ENCODE measurements at regions not wholly inside any gene's neighbourhood (a gene's known extent, or its start where the extent isn't known, plus 50 kb on each side); places are given as distances from the start of the nearest gene placed in this dataset.

DNA sequence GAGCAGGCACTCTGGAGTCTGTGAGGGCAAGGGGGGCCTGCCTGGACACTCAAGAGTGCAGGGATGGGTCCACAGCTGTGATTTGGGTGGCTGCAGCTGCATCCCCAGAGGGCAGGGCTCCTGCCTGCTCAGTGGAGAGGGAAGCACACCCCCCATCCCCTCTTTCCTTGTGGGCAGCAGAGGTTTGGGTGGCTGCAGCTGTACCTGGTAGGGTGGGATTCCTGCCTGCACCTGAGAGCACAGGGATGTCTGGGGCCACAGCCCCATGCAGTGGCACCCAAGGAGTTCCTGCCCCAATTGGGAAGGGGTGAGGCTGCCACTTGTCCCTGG, 605.4 kb upstream of the FAM174A start:
- Histone ChIP-seq H3K36me3 (ENCODE audit: control insufficient read depth, insufficient read depth, low read length) (no peaks in the 10 kb centered on the region), H3K9ac (ENCODE audit: extremely low read depth, low read length, poor library complexity, severe bottlenecking) (no peak overlapping the region), H3K4me3 (ENCODE audit: low read length) (no peak overlapping the region), H3K27ac (ENCODE audit: low read depth, low read length) (no peak overlapping the region), H3K4me1 (ENCODE audit: control insufficient read depth, insufficient read depth, low read length) (no peaks in the 10 kb centered on the region), H3K27me3 (ENCODE audit: control insufficient read depth, insufficient read depth, low read length, poor library complexity, severe bottlenecking) (no peaks in the 10 kb centered on the region), H3K9me3 (ENCODE audit: control insufficient read depth, low read length) (no peaks in the 10 kb centered on the region)
- H3K4me3 Mint-ChIP-seq: no peak overlapping the region
- no peak overlapping the region for H3K27ac Mint-ChIP-seq
- H3K27me3 Mint-ChIP-seq (ENCODE audit: insufficient read depth): no peaks in the 10 kb centered on the region
- DNase-seq: no peak
- no peaks in the 10 kb centered on the region for H3K36me3 Mint-ChIP-seq (ENCODE audit: low read depth)
- H3K9me3 Mint-ChIP-seq: peaks cover 5% of the 10 kb centered on the region
- TF ChIP-seq, protein P1, sequence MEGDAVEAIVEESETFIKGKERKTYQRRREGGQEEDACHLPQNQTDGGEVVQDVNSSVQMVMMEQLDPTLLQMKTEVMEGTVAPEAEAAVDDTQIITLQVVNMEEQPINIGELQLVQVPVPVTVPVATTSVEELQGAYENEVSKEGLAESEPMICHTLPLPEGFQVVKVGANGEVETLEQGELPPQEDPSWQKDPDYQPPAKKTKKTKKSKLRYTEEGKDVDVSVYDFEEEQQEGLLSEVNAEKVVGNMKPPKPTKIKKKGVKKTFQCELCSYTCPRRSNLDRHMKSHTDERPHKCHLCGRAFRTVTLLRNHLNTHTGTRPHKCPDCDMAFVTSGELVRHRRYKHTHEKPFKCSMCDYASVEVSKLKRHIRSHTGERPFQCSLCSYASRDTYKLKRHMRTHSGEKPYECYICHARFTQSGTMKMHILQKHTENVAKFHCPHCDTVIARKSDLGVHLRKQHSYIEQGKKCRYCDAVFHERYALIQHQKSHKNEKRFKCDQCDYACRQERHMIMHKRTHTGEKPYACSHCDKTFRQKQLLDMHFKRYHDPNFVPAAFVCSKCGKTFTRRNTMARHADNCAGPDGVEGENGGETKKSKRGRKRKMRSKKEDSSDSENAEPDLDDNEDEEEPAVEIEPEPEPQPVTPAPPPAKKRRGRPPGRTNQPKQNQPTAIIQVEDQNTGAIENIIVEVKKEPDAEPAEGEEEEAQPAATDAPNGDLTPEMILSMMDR (conservative IDR thresholded peaks at IDR 0.05): no peak
- no peaks in the 10 kb centered on the region for H3K4me1 Mint-ChIP-seq

DNA sequence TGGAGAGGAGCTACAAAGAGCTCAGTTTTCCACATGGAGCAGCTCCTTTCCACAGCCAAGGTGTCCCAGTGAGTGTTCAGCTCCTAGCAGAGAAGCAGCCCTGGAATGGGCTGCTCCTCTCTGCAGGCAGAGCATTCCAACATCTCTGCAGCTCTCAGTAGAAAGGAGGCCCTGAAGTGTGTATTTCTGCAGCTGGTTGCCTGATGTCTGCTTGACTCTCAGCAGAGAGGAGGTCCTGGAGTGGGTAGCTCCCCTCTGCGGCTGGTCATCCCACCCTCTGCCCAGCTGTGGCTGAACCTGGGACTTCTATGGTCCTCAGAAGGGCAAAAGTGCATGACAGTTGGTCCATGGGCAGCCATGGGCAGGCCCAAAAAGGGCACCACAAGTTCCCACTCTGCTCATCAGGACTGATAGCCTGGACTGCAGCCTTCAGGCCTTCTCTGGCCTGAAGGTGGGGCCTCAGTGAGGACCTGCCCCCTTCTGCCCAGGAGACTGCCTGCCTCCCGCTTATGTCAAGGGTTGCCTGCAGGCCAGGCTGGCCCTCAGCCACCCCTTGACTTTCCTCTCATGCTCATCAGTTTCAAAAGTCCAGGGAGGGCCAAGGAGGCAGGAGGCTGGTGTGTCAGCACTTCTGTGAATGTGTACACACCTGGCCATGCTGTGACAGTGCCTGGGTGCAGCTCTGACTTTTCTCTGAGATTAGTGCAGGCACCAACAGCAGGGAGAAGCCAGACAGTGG, 605.9 kb upstream of the FAM174A start:
- Histone ChIP-seq H3K36me3 (ENCODE audit: control insufficient read depth, insufficient read depth, low read length) (no peaks in the 10 kb centered on the region), H3K4me3 (ENCODE audit: low read length) (no peak overlapping the region), H3K9me3 (ENCODE audit: control insufficient read depth, low read length) (no peaks in the 10 kb centered on the region), H3K27ac (ENCODE audit: low read depth, low read length) (no peak overlapping the region), H3K27me3 (ENCODE audit: control insufficient read depth, insufficient read depth, low read length, poor library complexity, severe bottlenecking) (no peaks in the 10 kb centered on the region), H3K9ac (ENCODE audit: extremely low read depth, low read length, poor library complexity, severe bottlenecking) (no peak overlapping the region), H3K4me1 (ENCODE audit: control insufficient read depth, insufficient read depth, low read length) (no peaks in the 10 kb centered on the region)
- no peaks in the 10 kb centered on the region for H3K4me1 Mint-ChIP-seq
- 83 to 88% methylated on average over 1 to 2 of the region's 2 CpGs for WGBS, 2 experiments (ENCODE audit: insufficient coverage in 1 of 2, insufficient read length in 1 of 2)
- H3K4me3 Mint-ChIP-seq: no peak overlapping the region
- DNase-seq: no peak
- H3K9me3 Mint-ChIP-seq: peaks cover 5% of the 10 kb centered on the region
- H3K27me3 Mint-ChIP-seq (ENCODE audit: insufficient read depth): no peaks in the 10 kb centered on the region
- no peak overlapping the region for H3K27ac Mint-ChIP-seq
- no peaks in the 10 kb centered on the region for H3K36me3 Mint-ChIP-seq (ENCODE audit: low read depth)
- TF ChIP-seq, protein P1 (conservative IDR thresholded peaks at IDR 0.05): no peak

DNA sequence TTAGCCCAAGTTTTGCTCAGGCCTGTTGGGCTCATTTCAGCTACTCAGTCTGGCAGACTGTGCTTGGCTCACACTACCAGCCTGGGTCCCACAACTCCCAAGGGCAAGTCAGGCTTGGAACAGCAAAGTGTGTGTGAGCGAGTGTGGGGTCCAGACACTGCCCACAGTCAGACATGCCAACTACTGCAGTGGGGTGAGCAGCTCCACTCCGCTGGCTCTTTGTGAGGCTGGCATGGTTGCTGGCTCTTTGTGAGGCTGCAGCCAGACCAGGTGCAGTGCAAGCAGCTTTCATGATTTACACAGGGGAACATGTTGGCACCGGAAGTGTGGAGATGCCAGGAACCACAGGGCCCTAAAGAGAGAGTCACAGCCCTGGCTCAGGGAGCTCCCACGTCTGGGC, 606.7 kb upstream of the FAM174A start:
- no peak overlapping the region for H3K27ac Mint-ChIP-seq
- peaks cover 5% of the 10 kb centered on the region for H3K9me3 Mint-ChIP-seq
- no peak overlapping the region for H3K27ac ChIP-seq (ENCODE audit: low read depth, low read length)
- H3K9me3 ChIP-seq (ENCODE audit: control insufficient read depth, low read length): no peaks in the 10 kb centered on the region
- no peaks in the 10 kb centered on the region for H3K4me1 Mint-ChIP-seq
- TF ChIP-seq, protein P1 (conservative IDR thresholded peaks at IDR 0.05): no peak
- no peak overlapping the region for H3K4me3 Mint-ChIP-seq
- no peak for DNase-seq
- no peaks in the 10 kb centered on the region for H3K27me3 ChIP-seq (ENCODE audit: control insufficient read depth, insufficient read depth, low read length, poor library complexity, severe bottlenecking)
- no peaks in the 10 kb centered on the region for H3K36me3 Mint-ChIP-seq (ENCODE audit: low read depth)
- WGBS, 2 experiments (ENCODE audit: insufficient coverage in 1 of 2, insufficient read length in 1 of 2): 85 to 92% methylated on average over 2 to 4 of the region's 4 CpGs
- H3K36me3 ChIP-seq (ENCODE audit: control insufficient read depth, insufficient read depth, low read length): no peaks in the 10 kb centered on the region
- no peaks in the 10 kb centered on the region for H3K27me3 Mint-ChIP-seq (ENCODE audit: insufficient read depth)
- H3K9ac ChIP-seq (ENCODE audit: extremely low read depth, low read length, poor library complexity, severe bottlenecking): no peak overlapping the region
- H3K4me3 ChIP-seq (ENCODE audit: low read length): no peak overlapping the region
- no peaks in the 10 kb centered on the region for H3K4me1 ChIP-seq (ENCODE audit: control insufficient read depth, insufficient read depth, low read length)

All from endodermal cell (in vitro differentiated cells).